Loucy (cell line): ENCODE measurements at regions not wholly inside any gene's neighbourhood (a gene's known extent, or its start where the extent isn't known, plus 50 kb on each side); places are given as distances from the start of the nearest gene placed in this dataset.

Experiments used
- H2AFZ ChIP-seq: fragments of 200-600 bp; sonication (generic); 2 replicates; pipeline ENCODE4 v1.6.0; 2016; ENCODE audit warnings: antibody characterized with exemption, mild to moderate bottlenecking, low read length, moderate library complexity
- H3F3A ChIP-seq: fragments of 200-600 bp; 2 replicates; pipeline ENCODE4 v1.6.0; 2016; ENCODE audit warnings: antibody characterized with exemption, low read depth, mild to moderate bottlenecking
- H3K27me3 ChIP-seq: fragments of 200-600 bp; sonication (generic); 2 replicates; pipeline ENCODE4 v1.6.1; 2014; ENCODE audit warnings: low read length, mild to moderate bottlenecking; ENCODE audit not compliant: insufficient read depth, poor library complexity, severe bottlenecking
- H3K36me3 ChIP-seq: fragments of 200-600 bp; sonication (generic); 2 replicates; pipeline ENCODE4 v1.6.1; 2016; ENCODE audit warnings: low read length; ENCODE audit not compliant: insufficient read depth
- H3K4me1 ChIP-seq: fragments of 200-600 bp; sonication (generic); 2 replicates; pipeline ENCODE4 v1.5.1; 2014; ENCODE audit warnings: low read length, mild to moderate bottlenecking; ENCODE audit not compliant: insufficient read depth, poor library complexity, severe bottlenecking
- H3K4me2 ChIP-seq: fragments of 200-600 bp; sonication (generic); 2 replicates; pipeline ENCODE4 v1.6.0; 2014; ENCODE audit warnings: antibody characterized with exemption, low read length, low read depth, mild to moderate bottlenecking; ENCODE audit not compliant: poor library complexity, severe bottlenecking
- H3K4me3 ChIP-seq: fragments of 200-600 bp; sonication (generic); 2 replicates; pipeline ENCODE4 v1.5.1; 2014; ENCODE audit warnings: low read length, mild to moderate bottlenecking, mixed read lengths; ENCODE audit not compliant: poor library complexity, severe bottlenecking
- H3K79me2 ChIP-seq: fragments of 200-600 bp; sonication (generic); 2 replicates; pipeline ENCODE4 v1.6.1; 2014; ENCODE audit warnings: low read length; ENCODE audit not compliant: insufficient read depth
- H3K9ac ChIP-seq: fragments of 200-600 bp; sonication (generic); 2 replicates; pipeline ENCODE4 v1.6.0; 2014; ENCODE audit warnings: mild to moderate bottlenecking, low read depth, low read length, moderate library complexity; ENCODE audit not compliant: poor library complexity, severe bottlenecking
- H3K9me2 ChIP-seq: fragments of 200-600 bp; sonication (generic); replicated peaks from 2 replicates; pipeline ENCODE4 v1.6.1; 2016; ENCODE audit warnings: low read depth, low read length, mixed read lengths
- H3K9me3 ChIP-seq: fragments of 200-600 bp; sonication (generic); 2 replicates; pipeline ENCODE4 v1.6.1; 2014; ENCODE audit warnings: mild to moderate bottlenecking, antibody characterized with exemption, low read length, low read depth; ENCODE audit not compliant: insufficient read depth
- H4K20me1 ChIP-seq: fragments of 200-600 bp; sonication (generic); 2 replicates; pipeline ENCODE4 v1.6.0; 2014; ENCODE audit warnings: antibody characterized with exemption, low read length, mild to moderate bottlenecking; ENCODE audit not compliant: insufficient read depth, poor library complexity, severe bottlenecking
- CTCF ChIP-seq: fragments of 200-600 bp; sonication (generic); conservative IDR thresholded peaks from 2 replicates; pipeline ENCODE4 v1.5.1; 2014; ENCODE audit warnings: mild to moderate bottlenecking, antibody characterized with exemption, low read length
- EZH2phosphoT487 ChIP-seq: fragments of 200-600 bp; IDR thresholded peaks from 2 replicates; pipeline ENCODE4 v1.6.1; 2018; ENCODE audit warnings: antibody characterized with exemption, mild to moderate bottlenecking, moderate library complexity, borderline replicate concordance

GRCh38 chr12:90275088-90275487 lies 566.5 kb upstream of the ATP2B1 start:
- no peak overlapping the region for H3K4me2 ChIP-seq
- H3K9ac ChIP-seq = no peak overlapping the region
- no peak overlapping the region for H2AFZ ChIP-seq
- H3F3A ChIP-seq = no peaks in the 10 kb centered on the region
- no peaks in the 10 kb centered on the region for H3K36me3 ChIP-seq
- H4K20me1 ChIP-seq = no peaks in the 10 kb centered on the region
- TF ChIP-seq EZH2phosphoT487 = no peak
- no peak for TF ChIP-seq CTCF
- no peaks in the 10 kb centered on the region for H3K9me3 ChIP-seq
- no peaks in the 10 kb centered on the region for H3K27me3 ChIP-seq
- H3K9me2 ChIP-seq = no peaks in the 10 kb centered on the region
- peaks cover 5% of the 10 kb centered on the region for H3K4me1 ChIP-seq
- no peak overlapping the region for H3K4me3 ChIP-seq
- H3K79me2 ChIP-seq = no peaks in the 10 kb centered on the region

GRCh38 chr12:90274407-90274806 lies 565.8 kb upstream of the ATP2B1 start:
- Histone ChIP-seq H3K4me1 (peaks cover 10% of the 10 kb centered on the region), H3K9me3 (no peaks in the 10 kb centered on the region), H3K4me2 (no peak overlapping the region), H3K4me3 (no peak overlapping the region), H4K20me1 (no peaks in the 10 kb centered on the region), H3F3A (no peaks in the 10 kb centered on the region), H3K79me2 (no peaks in the 10 kb centered on the region), H3K9ac (no peak overlapping the region), H3K9me2 (no peaks in the 10 kb centered on the region), H3K27me3 (no peaks in the 10 kb centered on the region), H2AFZ (no peak overlapping the region), H3K36me3 (no peaks in the 10 kb centered on the region)
- no peak for TF ChIP-seq EZH2phosphoT487
- peak; percentile 50 for TF ChIP-seq CTCF

- Histone ChIP-seq H2AFZ (no peak overlapping the region; the same call in 1 of the 2 replicates), H3K4me2 (no peak overlapping the region), H3K27me3 (no peaks in the 10 kb centered on the region), H3K9ac (no peak overlapping the region), H3K9me3 (no peaks in the 10 kb centered on the region), H3K79me2 (no peaks in the 10 kb centered on the region), H3K4me1 (peaks cover 5% of the 10 kb centered on the region), H4K20me1 (no peaks in the 10 kb centered on the region), H3K4me3 (no peak overlapping the region), H3K36me3 (no peaks in the 10 kb centered on the region), H3F3A (no peaks in the 10 kb centered on the region), H3K9me2 (no peaks in the 10 kb centered on the region)
- TF ChIP-seq CTCF (no peak), EZH2phosphoT487 (no peak)
Observed at GRCh38 chr12:90268574-90268973, 559.9 kb upstream of the ATP2B1 start.
